ENCODE measurements at regions not wholly inside any gene's neighbourhood (a gene's known extent, or its start where the extent isn't known, plus 50 kb on each side); places are given as distances from the start of the nearest gene placed in this dataset.

DNA sequence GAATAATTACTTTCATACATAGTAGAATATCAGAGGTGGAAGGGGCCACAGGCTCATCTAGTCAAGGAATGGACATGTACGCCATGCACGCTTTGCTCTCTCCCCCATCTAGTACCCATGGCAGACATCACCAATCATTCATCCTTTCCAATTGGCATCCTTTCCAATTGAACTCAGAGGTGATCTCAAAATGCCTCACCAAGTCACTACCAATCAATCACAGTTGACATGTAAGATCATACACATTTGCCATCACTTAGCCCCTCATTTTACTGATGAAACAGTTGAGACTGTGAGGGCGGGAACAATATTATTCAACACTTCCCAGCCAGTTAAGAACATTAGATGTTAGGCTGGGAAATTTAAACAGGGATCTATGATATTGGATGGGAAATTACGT, 308.4 kb downstream of the FGFR2 start (continued):
- TF ChIP-seq, protein P1, sequence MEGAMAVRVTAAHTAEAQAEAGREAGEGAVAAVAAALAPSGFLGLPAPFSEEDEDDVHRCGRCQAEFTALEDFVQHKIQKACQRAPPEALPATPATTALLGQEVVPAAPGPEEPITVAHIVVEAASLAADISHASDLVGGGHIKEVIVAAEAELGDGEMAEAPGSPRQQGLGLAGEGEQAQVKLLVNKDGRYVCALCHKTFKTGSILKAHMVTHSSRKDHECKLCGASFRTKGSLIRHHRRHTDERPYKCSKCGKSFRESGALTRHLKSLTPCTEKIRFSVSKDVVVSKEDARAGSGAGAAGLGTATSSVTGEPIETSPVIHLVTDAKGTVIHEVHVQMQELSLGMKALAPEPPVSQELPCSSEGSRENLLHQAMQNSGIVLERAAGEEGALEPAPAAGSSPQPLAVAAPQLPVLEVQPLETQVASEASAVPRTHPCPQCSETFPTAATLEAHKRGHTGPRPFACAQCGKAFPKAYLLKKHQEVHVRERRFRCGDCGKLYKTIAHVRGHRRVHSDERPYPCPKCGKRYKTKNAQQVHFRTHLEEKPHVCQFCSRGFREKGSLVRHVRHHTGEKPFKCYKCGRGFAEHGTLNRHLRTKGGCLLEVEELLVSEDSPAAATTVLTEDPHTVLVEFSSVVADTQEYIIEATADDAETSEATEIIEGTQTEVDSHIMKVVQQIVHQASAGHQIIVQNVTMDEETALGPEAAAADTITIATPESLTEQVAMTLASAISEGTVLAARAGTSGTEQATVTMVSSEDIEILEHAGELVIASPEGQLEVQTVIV (IDR thresholded peaks at IDR 0.05; ENCODE audit: borderline replicate concordance, partially characterized antibody) = no peak
- TF ChIP-seq POLR2AphosphoS2 (IDR thresholded peaks at IDR 0.05; ENCODE audit: low read depth, low read length) = no peak
- no peak for TF ChIP-seq NBN (IDR thresholded peaks at IDR 0.05)
- no peak for TF ChIP-seq POLR2A (IDR thresholded peaks at IDR 0.05; ENCODE audit: low read depth, low read length)

DNA sequence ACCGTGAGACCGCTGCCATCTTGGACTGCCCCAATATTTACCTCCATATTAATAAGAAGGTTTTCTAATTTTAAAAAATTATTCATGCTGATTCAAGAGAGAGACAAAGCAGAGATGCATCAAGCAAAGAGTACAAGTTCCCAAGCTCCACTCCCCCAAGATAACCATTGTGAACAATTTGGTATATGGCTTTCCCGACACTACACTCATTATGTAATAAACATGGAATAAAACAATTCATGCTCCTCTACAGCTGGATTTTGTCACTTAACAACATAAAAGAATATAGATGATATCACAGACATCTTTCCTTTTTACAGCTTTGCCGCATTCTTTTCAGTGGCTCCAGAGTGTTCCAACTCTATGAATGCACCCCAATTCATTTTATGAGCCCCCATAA, 307.6 kb downstream of the FGFR2 start:
- no peak overlapping the region for H3K4me2 ChIP-seq (ENCODE audit: control insufficient read depth, insufficient read depth)
- CTCF ChIA-PET = no interaction called here
- no peaks in the 10 kb centered on the region for H3K36me3 ChIP-seq (ENCODE audit: control insufficient read depth in 2 of 2, insufficient read depth in 2 of 2, low read length in 1 of 2)
- FAIRE-seq (no peak), DNase-seq (ENCODE audit: low read depth, low spot score) (no peak), ATAC-seq (no peak)
- WGBS (ENCODE audit: insufficient coverage, insufficient replicate concordance, low lambda C conversion rate, missing lambda C conversion rate) = 73% methylated on average over 4 of the region's 4 CpGs
- no peaks in the 10 kb centered on the region for H4K20me1 ChIP-seq (ENCODE audit: control insufficient read depth, insufficient read depth)
- RAD21 ChIA-PET (ENCODE audit: unreplicated experiment) = no interaction called here
- intact Hi-C loops (cut with micrococcal nuclease; ENCODE audit: unreplicated experiment) = no loop called here
- H3K27me3 ChIP-seq (replicated peaks in 1 of 2; ENCODE audit: control insufficient read depth in 2 of 2, insufficient read depth in 2 of 2, low read length in 1 of 2) = peaks cover 0 to 2% of the 10 kb centered on the region in 2 experiments; a peak in 2 of 4 replicates
- H3K79me2 ChIP-seq (ENCODE audit: control insufficient read depth, insufficient read depth, low read length) = no peaks in the 10 kb centered on the region
- POLR2A ChIA-PET = no interaction called here
- no peaks in the 10 kb centered on the region for H3K4me1 ChIP-seq (ENCODE audit: control insufficient read depth, insufficient read depth, low read length)
- in situ Hi-C loops (cut with MboI) = no loop called here
- no TSS peak for BruUV-seq (replicated peaks)
- SMC1A ChIA-PET (ENCODE audit: uncharacterized antibody, unreplicated experiment) = no interaction called here
- H3K9ac ChIP-seq (ENCODE audit: control insufficient read depth, insufficient read depth, low read length) = no peak overlapping the region
- H2AFZ ChIP-seq (ENCODE audit: control insufficient read depth, low read depth, low read length) = no peak overlapping the region
- no peak overlapping the region for H3K4me3 ChIP-seq
- no peaks in the 10 kb centered on the region for H3K9me3 ChIP-seq (replicated peaks; ENCODE audit: control insufficient read depth, insufficient read depth, low read length)
- H3K27ac ChIP-seq (ENCODE audit: control insufficient read depth, insufficient read depth) = no peak overlapping the region
- TF ChIP-seq ZBED1 (IDR thresholded peaks at IDR 0.05; ENCODE audit: borderline replicate concordance) (no peak), DPF2 (IDR thresholded peaks at IDR 0.05) (no peak), KLF5 (IDR thresholded peaks at IDR 0.05; ENCODE audit: partially characterized antibody) (no peak)
- TF ChIP-seq, protein P2, sequence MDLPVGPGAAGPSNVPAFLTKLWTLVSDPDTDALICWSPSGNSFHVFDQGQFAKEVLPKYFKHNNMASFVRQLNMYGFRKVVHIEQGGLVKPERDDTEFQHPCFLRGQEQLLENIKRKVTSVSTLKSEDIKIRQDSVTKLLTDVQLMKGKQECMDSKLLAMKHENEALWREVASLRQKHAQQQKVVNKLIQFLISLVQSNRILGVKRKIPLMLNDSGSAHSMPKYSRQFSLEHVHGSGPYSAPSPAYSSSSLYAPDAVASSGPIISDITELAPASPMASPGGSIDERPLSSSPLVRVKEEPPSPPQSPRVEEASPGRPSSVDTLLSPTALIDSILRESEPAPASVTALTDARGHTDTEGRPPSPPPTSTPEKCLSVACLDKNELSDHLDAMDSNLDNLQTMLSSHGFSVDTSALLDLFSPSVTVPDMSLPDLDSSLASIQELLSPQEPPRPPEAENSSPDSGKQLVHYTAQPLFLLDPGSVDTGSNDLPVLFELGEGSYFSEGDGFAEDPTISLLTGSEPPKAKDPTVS (IDR thresholded peaks at IDR 0.05; ENCODE audit: low read depth, low read length) = no peak
- TF ChIP-seq, protein P3, sequence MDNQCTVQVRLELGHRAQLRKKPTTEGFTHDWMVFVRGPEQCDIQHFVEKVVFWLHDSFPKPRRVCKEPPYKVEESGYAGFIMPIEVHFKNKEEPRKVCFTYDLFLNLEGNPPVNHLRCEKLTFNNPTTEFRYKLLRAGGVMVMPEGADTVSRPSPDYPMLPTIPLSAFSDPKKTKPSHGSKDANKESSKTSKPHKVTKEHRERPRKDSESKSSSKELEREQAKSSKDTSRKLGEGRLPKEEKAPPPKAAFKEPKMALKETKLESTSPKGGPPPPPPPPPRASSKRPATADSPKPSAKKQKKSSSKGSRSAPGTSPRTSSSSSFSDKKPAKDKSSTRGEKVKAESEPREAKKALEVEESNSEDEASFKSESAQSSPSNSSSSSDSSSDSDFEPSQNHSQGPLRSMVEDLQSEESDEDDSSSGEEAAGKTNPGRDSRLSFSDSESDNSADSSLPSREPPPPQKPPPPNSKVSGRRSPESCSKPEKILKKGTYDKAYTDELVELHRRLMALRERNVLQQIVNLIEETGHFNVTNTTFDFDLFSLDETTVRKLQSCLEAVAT (IDR thresholded peaks at IDR 0.05) = no peak
- TF ChIP-seq, protein P4, sequence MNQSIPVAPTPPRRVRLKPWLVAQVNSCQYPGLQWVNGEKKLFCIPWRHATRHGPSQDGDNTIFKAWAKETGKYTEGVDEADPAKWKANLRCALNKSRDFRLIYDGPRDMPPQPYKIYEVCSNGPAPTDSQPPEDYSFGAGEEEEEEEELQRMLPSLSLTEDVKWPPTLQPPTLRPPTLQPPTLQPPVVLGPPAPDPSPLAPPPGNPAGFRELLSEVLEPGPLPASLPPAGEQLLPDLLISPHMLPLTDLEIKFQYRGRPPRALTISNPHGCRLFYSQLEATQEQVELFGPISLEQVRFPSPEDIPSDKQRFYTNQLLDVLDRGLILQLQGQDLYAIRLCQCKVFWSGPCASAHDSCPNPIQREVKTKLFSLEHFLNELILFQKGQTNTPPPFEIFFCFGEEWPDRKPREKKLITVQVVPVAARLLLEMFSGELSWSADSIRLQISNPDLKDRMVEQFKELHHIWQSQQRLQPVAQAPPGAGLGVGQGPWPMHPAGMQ (IDR thresholded peaks at IDR 0.05; ENCODE audit: borderline replicate concordance) = no peak
- TF ChIP-seq, protein P5, sequence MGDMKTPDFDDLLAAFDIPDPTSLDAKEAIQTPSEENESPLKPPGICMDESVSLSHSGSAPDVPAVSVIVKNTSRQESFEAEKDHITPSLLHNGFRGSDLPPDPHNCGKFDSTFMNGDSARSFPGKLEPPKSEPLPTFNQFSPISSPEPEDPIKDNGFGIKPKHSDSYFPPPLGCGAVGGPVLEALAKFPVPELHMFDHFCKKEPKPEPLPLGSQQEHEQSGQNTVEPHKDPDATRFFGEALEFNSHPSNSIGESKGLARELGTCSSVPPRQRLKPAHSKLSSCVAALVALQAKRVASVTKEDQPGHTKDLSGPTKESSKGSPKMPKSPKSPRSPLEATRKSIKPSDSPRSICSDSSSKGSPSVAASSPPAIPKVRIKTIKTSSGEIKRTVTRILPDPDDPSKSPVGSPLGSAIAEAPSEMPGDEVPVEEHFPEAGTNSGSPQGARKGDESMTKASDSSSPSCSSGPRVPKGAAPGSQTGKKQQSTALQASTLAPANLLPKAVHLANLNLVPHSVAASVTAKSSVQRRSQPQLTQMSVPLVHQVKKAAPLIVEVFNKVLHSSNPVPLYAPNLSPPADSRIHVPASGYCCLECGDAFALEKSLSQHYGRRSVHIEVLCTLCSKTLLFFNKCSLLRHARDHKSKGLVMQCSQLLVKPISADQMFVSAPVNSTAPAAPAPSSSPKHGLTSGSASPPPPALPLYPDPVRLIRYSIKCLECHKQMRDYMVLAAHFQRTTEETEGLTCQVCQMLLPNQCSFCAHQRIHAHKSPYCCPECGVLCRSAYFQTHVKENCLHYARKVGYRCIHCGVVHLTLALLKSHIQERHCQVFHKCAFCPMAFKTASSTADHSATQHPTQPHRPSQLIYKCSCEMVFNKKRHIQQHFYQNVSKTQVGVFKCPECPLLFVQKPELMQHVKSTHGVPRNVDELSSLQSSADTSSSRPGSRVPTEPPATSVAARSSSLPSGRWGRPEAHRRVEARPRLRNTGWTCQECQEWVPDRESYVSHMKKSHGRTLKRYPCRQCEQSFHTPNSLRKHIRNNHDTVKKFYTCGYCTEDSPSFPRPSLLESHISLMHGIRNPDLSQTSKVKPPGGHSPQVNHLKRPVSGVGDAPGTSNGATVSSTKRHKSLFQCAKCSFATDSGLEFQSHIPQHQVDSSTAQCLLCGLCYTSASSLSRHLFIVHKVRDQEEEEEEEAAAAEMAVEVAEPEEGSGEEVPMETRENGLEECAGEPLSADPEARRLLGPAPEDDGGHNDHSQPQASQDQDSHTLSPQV (IDR thresholded peaks at IDR 0.05) = no peak
- TF ChIP-seq, protein P6, sequence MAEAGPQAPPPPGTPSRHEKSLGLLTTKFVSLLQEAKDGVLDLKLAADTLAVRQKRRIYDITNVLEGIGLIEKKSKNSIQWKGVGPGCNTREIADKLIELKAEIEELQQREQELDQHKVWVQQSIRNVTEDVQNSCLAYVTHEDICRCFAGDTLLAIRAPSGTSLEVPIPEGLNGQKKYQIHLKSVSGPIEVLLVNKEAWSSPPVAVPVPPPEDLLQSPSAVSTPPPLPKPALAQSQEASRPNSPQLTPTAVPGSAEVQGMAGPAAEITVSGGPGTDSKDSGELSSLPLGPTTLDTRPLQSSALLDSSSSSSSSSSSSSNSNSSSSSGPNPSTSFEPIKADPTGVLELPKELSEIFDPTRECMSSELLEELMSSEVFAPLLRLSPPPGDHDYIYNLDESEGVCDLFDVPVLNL (IDR thresholded peaks at IDR 0.05; ENCODE audit: low read depth, low read length) = no peak

Data from GM12878 (cell line).